Astrocyte of the cerebellum (primary cell): ENCODE measurements at regions not wholly inside any gene's neighbourhood (a gene's known extent, or its start where the extent isn't known, plus 50 kb on each side); places are given as distances from the start of the nearest gene placed in this dataset.

Source experiments
- DNase-seq: peaks from one replicate; pipeline ENCODE4 v3.0.0-alpha.2; 2011; ENCODE audit warnings: low read depth
- H3K4me3 ChIP-seq: 2 replicates; pipeline ENCODE4 v1.5.1; 2011; ENCODE audit warnings: mild to moderate bottlenecking, low read depth, low read length, moderate library complexity
- in situ Hi-C: cut with HindIII; loops from 2 replicates; pipeline ENCODE4 v1.10.0; 2017; ENCODE audit warnings: low sequenced_read_pairs
- TF ChIP-seq, protein P1 (sequence below): IDR thresholded peaks from 2 replicates; pipeline ENCODE4 v1.5.1; 2012; ENCODE audit warnings: low read length, low read depth, moderate library complexity, mild to moderate bottlenecking; ENCODE audit errors: missing control alignments

- no peak overlapping the region for H3K4me3 ChIP-seq
- in situ Hi-C loops: no loop called here
- TF ChIP-seq, protein P1, sequence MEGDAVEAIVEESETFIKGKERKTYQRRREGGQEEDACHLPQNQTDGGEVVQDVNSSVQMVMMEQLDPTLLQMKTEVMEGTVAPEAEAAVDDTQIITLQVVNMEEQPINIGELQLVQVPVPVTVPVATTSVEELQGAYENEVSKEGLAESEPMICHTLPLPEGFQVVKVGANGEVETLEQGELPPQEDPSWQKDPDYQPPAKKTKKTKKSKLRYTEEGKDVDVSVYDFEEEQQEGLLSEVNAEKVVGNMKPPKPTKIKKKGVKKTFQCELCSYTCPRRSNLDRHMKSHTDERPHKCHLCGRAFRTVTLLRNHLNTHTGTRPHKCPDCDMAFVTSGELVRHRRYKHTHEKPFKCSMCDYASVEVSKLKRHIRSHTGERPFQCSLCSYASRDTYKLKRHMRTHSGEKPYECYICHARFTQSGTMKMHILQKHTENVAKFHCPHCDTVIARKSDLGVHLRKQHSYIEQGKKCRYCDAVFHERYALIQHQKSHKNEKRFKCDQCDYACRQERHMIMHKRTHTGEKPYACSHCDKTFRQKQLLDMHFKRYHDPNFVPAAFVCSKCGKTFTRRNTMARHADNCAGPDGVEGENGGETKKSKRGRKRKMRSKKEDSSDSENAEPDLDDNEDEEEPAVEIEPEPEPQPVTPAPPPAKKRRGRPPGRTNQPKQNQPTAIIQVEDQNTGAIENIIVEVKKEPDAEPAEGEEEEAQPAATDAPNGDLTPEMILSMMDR: no peak
- no peak for DNase-seq
Observed at GRCh38 chr10:61112771-61113170, 168.8 kb upstream of the RHOBTB1 start.

- no peak overlapping the region for H3K4me3 ChIP-seq
- TF ChIP-seq, protein P1: no peak
- no peak for DNase-seq
- in situ Hi-C loops: no loop called here
Observed at GRCh38 chr10:61110936-61111335, 167.0 kb upstream of the RHOBTB1 start.

DNA sequence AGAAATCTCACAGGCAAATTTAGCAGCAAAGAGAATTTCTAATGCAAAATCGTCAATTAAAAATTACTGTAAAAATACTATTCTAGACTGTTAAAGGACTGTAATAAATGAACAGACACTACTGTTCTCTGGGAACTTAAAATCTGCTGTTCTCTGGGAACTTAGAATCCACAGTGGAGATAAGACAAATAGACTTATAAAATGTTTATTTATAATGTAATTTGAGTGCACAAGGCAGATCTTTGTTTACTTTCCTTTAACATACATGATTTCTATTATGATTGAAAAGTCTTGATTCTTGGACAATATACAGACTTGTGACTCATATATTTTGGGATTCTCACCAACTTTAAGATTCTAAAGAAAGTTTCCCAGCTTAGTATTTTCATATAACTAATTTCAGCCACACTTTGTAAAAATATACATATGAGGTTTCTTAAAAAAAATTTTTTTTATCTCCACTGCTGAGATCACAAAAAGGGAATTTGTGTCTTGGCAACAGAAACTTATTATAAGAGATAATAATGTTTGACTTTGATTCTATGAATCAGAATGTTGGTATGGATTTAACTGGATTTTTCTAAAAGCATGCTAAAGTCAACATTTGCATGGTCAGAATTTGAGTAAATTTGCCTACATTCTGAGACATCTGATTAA is 166.3 kb upstream of the RHOBTB1 start:
- TF ChIP-seq, protein P1: no peak
- H3K4me3 ChIP-seq: no peak overlapping the region
- peak; percentile 27 for DNase-seq
- in situ Hi-C loops: no loop called here

- TF ChIP-seq, protein P1: no peak
- in situ Hi-C loops: no loop called here
- DNase-seq: no peak
- H3K4me3 ChIP-seq: no peak overlapping the region
Observed at GRCh38 chr10:61108915-61109314, 164.9 kb upstream of the RHOBTB1 start.

DNA sequence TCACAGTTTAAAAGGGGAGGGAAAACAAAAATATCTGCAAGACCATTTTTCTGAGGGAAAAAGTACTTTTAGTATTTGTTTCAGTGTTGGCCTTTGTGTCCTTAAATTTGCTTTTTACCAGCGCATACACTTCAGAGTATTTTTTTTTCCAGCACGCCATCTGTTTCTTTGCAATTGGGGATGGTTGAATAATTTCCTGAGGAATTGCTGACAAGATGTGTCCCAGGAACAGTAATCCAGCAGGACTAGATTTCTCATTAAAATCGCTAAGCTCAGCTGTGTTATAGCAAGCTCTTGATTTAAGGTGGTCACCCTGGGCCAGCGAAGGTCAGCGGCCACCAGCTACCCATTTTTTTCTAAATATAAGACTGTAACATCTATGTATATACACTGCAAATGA is 156.9 kb upstream of the RHOBTB1 start:
- TF ChIP-seq, protein P1: no peak
- H3K4me3 ChIP-seq: no peak overlapping the region
- no peak for DNase-seq
- in situ Hi-C loops: no loop called here

GRCh38 chr10:61099756-61100155 is 155.8 kb upstream of the RHOBTB1 start:
- in situ Hi-C loops: no loop called here
- TF ChIP-seq, protein P1: no peak
- H3K4me3 ChIP-seq: no peak overlapping the region
- DNase-seq: no peak
